Activated CD4-positive, alpha-beta T cell treated with anti-CD3 and anti-CD28 coated beads, Interleukin-10, Interleukin-2, amounts not matched to agents 100 ng/mL and 50 ng/mL, durations not matched to agents 16 hours and 8 hours (primary cell): ENCODE measurements at regions not wholly inside any gene's neighbourhood (a gene's known extent, or its start where the extent isn't known, plus 50 kb on each side); places are given as distances from the start of the nearest gene placed in this dataset.
A peak's percentile ranks its signal among the peaks of the same experiment; 100 is the strongest.

ENCODE experiments used
- DNase-seq: peaks from one replicate; pipeline ENCODE4 v3.0.0-alpha.2; 2020

DNA sequence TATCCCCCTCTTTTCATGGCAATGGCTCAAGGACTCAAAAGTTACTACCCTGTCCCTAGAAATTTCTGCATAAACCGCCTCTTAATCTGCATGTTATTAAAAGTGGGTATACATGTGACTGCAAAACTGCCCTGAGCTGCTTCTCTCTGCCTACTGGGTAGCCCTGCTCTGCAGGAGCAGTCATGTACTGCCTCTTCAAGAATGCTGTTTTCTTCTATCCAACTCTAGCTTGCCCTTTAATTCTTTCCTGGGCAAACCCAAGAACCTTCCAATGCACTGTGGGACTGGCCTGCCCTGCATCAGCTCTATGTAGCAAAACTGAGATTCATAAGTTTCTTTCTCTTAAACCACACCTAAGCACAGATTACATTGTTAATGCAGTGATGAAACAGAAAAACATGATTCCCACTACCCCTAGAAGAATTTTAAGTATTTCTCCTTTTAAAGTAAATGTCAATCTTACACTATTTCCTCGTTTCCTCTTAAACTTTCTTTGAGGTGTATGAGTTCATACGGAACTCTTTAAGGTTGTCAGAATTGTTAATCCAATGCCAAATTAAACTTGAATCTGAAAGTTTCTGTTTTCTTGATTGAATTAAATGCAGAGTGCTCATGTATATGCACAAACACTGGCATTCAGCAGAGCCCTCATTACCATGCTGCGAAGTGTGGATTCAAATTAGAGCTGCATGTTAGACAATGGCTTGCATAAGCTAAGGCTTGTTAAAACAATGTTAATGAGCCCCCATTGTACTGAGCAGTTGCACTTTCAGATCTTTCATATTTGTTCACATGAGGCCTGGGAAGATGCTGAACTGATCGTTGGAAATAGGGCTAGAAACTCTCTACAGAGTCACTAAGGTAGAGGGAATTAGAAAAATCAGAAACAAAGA lies 669.9 kb upstream of the PCDH20 start:
- no peak for DNase-seq

DNA sequence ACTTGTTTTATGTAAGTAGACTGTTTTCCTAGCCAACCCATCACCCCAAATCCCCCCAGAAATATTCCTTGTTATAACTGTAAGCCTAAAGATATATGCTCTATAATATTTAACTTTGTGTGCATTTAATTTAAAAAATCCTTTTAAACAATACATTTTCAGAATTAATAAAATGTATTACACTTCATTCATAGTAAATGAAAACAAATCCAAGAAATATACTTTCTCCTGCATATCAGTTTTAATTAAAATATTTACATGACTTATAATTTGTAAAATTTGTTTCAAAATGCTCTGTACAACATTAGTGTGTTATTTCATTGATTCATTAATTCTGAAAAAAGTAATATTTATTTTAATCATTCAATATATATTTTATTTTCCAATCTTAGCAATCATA lies 669.1 kb upstream of the PCDH20 start:
- DNase-seq = no peak

DNA sequence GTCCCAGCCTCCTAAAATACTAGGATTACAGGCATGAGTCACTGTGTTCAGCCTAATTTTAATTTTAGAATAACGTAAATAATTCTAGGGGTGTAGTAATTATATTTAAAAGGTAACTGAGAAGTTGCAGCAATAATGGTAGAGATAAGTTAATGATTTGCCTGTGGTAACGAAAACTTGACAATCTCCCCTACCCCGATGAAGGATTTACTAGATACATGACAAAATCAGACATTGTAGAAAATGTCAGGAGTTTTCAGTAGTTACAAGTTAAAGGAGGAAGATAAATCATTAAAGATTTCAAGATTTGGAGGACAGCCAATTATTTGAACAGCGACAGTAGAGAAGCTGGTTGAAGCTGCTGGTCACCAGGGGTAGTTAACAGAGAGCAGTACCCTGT lies 652.2 kb upstream of the PCDH20 start:
- no peak for DNase-seq

DNA sequence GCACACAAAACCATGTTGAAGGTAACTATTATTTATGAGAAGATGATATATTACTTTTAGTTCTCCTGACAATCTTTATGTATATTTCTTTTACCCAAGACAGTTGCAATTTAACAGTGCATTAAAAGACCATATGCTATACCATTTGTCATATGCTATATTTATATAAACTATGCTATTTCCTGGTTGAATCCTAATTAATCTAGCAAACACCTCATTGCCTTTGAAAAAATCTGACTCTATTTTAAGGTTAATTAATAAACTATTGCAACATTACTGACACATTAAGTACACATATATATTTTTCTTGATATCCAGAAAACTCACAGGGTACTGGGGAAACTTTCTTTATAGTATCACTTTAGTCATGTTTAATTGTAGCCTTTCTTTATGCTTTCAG lies 649.4 kb upstream of the PCDH20 start:
- no peak for DNase-seq

DNA sequence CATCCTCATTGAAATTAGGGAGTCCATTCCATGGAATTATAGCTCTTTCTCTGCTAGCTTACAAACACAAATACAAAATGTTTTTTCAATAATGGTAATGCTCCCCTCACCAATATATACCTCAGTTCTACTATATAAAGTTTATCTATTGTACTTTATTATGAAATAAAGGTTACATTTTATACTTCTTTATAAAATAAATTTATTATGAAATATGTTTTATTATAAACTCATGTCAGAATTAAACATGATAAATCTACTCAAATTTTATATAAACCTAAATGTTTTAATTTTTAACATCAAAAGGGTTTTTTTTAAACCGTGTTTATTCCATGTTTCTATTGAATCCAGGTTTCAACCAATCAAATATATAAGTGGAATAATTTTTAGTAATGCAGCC lies 646.1 kb upstream of the PCDH20 start:
- DNase-seq = no peak

DNA sequence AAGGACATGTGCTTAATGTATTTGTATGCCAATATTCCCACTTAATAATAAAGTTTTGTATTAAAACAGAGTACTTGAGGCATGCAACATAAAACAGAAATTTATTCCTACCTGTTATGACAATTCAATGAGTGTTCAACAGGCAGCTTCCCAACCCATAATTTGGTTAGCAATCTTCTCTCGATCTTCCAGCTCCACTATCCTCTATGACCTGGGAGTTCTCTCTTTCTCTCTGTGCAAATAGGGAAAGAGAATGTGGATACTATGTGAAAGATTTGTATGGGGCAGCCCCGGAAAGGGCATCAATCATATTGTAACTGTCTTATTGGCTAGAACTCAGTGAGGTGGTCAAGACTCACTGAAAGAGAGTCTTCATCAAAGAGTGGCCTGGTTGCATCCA lies 644.9 kb upstream of the PCDH20 start:
- no peak for DNase-seq

DNA sequence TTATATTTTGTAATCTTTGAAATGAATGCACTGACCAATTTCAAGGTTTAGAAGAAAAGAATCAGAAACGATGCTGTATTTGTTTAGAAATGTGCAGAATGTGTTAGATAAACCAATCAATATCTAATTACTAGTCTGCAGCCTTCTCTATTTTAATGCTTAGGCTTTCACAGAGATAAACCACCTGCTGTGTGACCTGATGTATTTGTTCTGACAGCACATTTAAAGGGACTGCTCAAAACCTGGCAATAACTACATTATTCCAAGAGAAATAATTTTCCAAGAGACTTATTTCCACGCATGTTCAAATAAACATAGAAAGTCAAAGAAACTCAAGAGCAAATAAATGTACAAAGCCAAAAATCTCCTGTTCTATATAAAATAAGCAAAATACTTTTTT lies 641.6 kb upstream of the PCDH20 start:
- no peak for DNase-seq

DNA sequence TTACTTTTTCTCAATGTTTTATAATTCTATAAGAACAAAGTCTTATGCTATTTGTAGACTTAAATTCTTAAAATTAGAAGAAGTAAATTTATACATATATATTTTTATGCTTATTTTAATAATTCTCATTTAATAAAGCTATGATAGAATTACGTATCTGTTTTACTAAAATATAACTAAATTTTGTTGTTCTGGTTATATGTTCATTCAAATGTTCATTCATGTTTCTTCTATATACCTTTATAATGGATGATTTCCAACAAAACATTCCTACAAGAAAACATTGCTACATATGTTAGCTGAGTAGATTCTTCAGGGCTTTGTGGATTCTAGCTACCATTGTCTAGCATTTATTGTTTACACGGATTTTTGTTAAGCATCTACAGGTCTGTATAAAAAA lies 634.3 kb upstream of the PCDH20 start:
- DNase-seq = no peak

DNA sequence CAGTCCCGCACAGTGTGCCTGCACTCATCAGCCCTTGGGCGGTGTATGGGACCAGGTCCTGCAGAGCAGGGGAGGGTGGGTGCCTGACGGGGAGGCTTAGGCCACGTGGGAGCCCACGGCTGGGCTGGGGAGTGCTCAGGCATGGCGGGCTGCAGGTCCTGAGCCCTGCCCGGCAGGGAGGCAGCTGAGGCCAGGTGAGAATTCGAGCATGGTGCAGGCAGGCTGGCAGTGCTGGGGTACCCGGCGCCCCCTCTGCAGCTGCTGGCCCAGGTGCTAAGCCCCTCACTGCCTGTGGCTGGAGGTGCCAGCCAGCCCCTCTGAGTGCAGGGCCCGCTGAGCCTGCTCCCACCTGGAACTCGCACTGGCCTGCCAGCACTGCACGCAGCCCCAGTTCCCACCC lies 630.9 kb upstream of the PCDH20 start:
- DNase-seq = no peak

DNA sequence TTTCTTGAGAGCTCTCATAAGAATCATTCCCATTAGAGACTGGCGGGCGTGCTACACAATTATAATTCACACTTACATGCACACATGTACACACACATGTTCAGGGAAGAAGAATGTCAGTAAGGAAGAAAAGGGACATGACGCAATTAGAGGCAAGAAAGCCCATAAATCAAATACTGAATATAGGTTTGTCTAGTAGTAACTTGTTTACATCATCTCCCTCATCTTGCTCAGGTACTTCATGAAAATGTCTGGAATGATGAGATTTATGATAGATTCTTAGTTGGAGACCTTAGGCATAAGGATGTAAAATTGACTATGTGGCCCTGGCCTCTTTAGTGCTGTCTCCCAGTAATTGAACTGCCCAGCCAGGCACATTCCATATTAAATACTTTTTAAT lies 628.0 kb upstream of the PCDH20 start:
- no peak for DNase-seq

DNA sequence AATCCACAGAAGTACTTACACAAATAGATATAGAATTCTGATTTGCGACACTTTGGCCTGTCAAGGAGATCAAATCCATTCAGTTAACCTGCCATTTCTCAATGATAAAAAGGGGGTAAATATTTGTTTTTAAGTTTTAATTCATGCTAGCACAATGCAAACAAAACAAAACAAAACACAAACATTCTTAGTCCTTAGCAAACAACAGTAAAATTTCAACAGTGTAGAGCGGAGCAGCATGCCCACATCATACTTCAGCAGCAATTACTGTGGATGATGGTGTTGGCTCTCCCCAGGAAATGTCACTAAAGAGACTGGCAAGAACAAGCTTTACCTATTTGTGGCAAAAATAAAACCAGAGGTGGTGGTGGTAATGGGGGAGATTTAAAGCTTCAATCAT lies 625.2 kb upstream of the PCDH20 start:
- DNase-seq = no peak

DNA sequence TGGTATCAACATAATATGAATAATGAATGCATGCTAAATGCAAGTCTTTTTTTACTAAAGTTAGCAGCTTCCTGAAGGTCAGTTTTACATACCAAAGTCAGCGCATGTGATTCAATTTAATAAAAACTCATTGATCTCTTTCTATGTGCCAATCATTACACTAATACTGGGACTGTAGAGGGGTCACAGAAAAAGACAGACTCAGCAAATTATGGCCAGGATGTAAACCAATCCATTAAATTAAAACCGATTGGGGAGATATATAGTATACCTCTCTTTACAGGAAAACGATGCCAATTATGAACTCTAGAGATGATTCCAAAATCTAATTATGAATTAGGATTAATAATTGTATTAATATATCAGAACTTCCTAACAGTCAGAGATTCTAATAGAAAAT lies 624.4 kb upstream of the PCDH20 start:
- no peak for DNase-seq

DNA sequence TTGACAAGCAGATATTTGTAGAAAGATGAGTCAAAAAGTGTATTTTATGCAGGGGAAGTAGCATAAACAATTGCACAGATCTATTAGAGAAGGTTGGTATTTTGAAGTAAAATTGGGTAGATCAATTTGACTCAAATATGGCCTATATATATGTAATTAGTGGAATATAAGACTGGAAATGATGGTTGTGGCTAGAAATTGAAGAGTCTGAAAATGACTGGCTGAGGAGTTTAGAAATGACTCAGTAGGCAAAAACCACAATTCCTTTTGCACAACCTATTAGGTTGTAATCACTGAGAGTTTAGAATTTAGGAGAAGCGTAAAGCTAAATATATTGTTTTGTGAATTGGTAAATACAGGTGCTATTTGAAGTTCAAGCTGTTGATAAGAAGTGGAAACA lies 622.6 kb upstream of the PCDH20 start:
- peak; percentile 56 for DNase-seq

DNA sequence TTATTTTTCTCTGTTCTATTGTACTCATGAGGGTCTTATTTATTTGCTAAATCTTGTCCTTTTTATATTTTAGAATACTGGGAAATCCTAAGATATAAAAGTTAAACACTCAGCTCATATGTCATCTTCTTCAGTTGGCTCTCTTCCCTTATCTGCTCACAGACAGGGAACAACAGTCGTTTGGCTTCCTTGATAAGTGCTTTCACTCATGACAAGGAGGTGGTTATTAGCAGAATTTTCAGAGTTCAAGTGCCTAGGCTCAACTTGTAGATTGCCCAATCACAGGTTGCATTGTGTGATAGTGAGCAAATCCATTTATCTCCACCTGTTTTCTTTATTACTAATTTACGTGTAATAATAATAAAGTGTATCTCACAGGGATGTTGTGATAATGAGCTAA lies 620.3 kb upstream of the PCDH20 start:
- no peak for DNase-seq

DNA sequence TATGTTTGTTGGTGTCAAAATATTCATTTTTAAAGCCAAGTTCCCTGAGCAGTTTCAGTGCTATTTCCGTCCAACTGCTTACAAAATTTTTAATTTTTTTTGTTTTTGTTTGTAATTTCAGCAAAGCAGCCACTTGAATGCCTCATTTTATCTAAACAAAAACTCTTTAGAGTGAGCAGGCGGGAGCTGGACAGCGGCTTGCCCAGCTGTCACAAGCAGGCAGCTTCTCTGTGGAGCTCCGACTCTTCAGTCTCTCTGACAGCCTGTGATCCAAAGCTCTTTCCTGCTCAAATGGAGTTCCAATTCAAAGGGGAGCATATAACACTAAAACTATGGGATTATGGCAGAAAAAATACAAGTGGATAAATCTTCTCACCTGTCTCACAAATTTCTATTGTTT lies 618.3 kb upstream of the PCDH20 start:
- no peak for DNase-seq

DNA sequence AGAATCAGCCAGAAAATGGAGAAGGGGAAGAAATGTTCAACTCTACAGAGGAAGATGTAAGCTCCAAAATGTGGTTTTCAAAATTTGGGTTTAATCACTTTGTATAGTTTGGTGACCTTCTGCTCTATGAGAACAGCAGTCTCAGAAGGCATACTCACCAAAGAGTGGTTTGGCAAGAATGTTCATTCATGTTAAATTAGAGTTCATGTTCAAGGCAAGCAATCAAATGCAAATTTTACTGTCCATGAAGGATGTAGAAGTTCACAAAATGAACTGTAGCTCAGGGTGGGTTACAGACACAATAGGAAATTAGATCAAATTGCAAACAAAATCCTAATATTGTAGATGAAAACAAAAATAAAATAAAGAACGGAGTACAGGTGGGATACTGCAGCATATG lies 606.7 kb upstream of the PCDH20 start:
- DNase-seq = no peak

DNA sequence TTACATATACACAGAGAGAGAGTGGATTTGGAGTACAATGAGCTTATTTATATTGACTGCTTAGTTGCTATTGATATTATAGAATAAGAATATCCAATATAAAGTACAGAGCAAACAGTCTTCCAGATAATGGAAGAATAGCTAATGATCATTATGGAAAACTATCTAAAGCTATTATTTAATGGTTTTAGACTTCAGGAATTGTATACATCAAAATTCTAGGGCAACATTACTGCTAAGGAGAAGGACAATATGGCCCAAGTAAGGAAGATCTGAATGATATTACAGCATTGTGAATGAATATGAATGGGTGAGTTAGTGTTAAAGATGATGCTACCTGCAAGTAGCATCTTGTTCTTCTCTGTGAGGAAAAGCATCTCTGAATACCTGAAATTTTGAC lies 604.2 kb upstream of the PCDH20 start:
- DNase-seq = no peak

DNA sequence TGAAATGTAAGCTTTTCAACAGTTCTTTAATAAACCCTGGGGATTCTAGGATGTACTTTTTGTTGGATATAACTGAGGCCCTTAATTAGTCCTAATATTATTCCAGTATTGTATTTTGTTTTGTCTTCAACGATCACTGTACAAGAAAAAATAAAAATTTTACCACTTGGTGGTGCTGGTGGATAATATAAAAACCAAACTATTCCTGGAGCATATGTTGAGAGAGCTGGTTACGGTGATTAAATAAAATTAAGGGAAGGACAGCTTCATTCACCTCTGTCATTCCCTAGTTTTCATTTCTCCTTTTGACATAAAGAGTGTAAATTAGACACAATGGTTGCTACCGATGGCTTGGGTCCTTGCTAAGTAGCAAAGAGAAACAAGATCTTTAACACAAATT lies 598.6 kb upstream of the PCDH20 start:
- DNase-seq = no peak

DNA sequence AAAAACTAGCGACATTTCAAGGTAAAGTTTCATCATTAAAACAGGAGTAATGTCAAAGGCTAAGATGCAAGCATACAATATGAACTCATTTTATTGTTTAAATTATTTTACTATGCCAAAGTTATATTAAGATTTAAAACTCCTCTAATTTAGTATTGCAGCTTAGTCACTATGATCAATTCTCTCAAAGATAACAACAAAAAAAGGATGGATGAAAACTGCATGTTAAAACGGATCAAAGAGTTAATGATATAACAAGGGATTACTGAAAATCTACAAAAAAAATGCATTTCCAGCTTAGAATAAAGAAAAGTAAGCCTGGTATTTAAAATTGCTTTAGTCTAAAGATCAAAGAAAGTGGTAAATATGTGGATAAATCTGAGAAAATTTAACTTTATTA lies 587.8 kb upstream of the PCDH20 start:
- DNase-seq = no peak

DNA sequence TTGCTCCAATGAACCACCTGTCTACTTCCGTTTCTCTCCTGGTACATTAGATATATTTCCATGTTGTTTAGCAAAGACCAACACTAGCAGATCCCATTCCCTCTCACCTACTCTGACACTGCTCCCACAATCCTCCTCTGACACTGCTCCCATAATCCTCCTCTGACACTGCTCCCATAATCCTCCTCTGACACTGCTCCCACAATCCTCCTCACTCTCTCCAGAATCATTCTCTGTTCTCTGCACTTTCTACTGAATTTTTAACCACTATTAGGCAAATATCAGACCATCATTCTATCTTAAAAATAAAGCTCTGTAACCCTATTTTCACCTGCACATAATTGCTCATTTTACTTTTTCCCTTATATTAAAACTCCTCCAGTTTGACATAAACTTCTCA lies 578.5 kb upstream of the PCDH20 start:
- no peak for DNase-seq

DNA sequence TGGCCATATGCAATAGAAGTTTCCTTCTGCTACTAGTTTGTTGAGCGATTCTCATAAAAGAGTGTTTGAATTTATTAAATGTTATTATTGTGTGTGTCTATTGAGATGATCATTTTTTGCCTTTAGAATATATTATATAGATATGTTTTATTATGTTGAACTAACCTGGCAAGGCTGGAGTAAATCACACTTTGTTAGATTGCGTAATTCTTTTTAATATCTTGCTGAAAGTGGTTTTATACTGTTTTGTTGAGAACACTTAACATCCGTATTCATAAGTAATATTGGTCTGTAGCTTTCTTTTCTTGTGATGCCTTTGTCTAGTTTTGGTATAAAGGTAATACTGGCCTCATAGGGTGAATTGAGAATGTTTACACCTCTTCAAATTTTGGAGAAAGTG lies 574.3 kb upstream of the PCDH20 start:
- no peak for DNase-seq

DNA sequence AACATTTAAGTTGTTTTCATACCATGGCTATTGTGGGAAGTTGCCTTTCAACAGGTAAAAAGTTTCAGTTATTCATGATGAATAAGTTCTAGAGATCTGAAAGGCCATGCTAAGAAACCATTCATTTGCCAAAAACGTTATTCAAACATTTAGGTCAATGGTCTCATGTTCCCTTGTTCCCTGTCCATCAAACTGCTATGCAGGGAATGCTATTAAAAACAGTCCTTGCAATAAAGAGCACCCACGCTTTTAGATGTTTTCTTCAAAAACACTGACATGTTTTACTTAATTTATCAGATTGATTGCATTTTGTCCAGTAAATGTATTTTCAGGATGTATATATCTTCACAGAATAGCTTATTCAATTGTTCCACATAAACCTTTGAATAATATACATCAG lies 573.2 kb upstream of the PCDH20 start:
- no peak for DNase-seq

DNA sequence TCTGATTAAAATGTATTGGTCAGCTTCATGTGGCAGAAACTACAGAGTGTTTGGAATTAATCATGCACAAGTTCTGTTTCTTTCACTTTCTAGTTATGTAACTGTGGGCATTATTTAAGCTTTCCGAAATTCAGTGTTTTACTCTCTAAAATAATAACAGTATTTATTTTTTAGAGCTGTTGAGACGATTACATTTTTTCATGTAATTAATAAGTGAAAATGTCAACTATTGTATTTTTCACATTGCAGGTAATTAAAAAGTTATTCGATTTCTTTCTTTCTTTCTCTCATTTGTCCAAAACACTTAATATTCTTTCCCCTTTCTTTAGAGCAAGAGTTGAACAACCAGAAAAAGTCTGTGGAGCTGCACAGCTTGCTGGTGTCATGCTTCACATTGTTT lies 559.4 kb upstream of the PCDH20 start:
- no peak for DNase-seq

DNA sequence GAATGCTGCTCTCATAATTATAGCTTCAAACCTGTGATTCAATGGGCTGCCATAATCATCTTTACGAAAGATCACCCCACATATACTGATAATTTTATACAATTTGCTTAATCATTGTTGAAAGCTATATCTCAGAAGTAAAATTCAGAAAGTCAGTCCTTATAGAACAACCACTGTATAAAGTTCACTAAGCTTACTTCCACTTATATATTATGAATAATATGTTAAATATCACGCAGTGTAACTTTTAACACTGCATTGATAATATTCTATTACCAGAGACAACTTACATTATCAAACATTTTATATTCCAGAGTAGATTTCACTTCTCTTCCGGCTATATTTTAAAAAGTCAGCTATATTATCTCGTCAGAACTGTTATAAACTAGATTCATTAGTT lies 550.1 kb upstream of the PCDH20 start:
- no peak for DNase-seq

DNA sequence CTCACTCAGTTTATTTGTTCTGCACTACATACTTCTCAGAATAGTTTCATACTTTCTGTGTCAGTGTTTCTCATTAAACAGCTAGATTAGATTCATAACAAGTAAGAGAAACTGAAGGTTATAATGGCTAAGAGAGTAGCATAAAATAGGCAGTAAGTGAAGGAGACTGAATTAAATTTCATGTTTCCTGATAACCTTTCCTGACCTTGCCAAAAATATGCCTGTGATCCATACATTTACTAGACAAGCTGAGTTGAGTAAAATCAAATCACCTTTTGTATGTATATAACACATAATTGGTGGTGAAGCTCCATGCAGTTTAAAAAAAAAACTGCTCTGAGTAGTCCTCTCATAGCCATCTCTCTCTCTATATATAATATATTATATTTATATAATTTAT lies 545.3 kb upstream of the PCDH20 start:
- no peak for DNase-seq
